ENCODE measurements at regions not wholly inside any gene's neighbourhood (a gene's known extent, or its start where the extent isn't known, plus 50 kb on each side); places are given as distances from the start of the nearest gene placed in this dataset.

DNA sequence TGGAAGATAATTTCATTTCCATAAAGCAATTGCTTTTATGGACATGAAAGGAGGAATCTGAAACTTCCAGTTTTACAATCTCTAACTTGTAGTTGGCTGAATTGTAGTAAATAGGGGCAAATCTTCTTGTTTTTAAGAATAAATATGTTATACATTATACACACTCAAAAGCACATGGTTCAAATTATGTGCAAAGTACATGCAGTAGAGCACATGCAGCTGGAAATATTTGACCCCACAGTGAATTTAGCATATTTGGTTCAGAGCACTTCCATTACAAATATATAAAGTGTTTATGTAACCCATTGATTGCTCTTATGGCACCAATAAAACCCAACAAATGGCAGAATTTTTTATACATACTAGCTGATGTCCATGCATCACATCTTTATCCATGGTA lies 180.5 kb downstream of the IRS2 start:
- intact Hi-C loops (cut with micrococcal nuclease), result no loop called here
- no peaks in the 10 kb centered on the region; the same call in 1 of the 2 replicates for H3K9me3 ChIP-seq (ENCODE audit: control insufficient read depth, insufficient read depth, low read length)
- no peak overlapping the region for H4K91ac ChIP-seq (ENCODE audit: insufficient read depth, low read depth, low read length)
- no peak overlapping the region for H3K9ac ChIP-seq (ENCODE audit: low read depth, low read length)
- no peak overlapping the region for H3K23ac ChIP-seq (ENCODE audit: low read depth, low read length)
- TF ChIP-seq CEBPB (IDR thresholded peaks at IDR 0.05; ENCODE audit: low read depth, low read length) (no peak), BHLHE40 (IDR thresholded peaks at IDR 0.05; ENCODE audit: low read depth, low read length) (no peak), MAZ (IDR thresholded peaks at IDR 0.05; ENCODE audit: borderline replicate concordance, low read depth, low read length) (no peak), RFX5 (IDR thresholded peaks at IDR 0.05; ENCODE audit: low read depth, low read length) (no peak), POLR2A (IDR thresholded peaks at IDR 0.05; ENCODE audit: low read depth, low read length) (no peak), SMC3 (IDR thresholded peaks at IDR 0.05; ENCODE audit: low read depth, low read length) (no peak), CHD1 (IDR thresholded peaks at IDR 0.05; ENCODE audit: low read depth, low read length) (no peak), MAFK (IDR thresholded peaks at IDR 0.05; ENCODE audit: low read depth, low read length) (no peak)
- TF ChIP-seq, protein P1, sequence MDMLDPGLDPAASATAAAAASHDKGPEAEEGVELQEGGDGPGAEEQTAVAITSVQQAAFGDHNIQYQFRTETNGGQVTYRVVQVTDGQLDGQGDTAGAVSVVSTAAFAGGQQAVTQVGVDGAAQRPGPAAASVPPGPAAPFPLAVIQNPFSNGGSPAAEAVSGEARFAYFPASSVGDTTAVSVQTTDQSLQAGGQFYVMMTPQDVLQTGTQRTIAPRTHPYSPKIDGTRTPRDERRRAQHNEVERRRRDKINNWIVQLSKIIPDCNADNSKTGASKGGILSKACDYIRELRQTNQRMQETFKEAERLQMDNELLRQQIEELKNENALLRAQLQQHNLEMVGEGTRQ (IDR thresholded peaks at IDR 0.05; ENCODE audit: low read depth, low read length), result no peak
- TF ChIP-seq, protein P2, sequence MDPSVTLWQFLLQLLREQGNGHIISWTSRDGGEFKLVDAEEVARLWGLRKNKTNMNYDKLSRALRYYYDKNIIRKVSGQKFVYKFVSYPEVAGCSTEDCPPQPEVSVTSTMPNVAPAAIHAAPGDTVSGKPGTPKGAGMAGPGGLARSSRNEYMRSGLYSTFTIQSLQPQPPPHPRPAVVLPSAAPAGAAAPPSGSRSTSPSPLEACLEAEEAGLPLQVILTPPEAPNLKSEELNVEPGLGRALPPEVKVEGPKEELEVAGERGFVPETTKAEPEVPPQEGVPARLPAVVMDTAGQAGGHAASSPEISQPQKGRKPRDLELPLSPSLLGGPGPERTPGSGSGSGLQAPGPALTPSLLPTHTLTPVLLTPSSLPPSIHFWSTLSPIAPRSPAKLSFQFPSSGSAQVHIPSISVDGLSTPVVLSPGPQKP (IDR thresholded peaks at IDR 0.05; ENCODE audit: borderline replicate concordance, low read depth, low read length), result no peak
- TF ChIP-seq, protein P3, sequence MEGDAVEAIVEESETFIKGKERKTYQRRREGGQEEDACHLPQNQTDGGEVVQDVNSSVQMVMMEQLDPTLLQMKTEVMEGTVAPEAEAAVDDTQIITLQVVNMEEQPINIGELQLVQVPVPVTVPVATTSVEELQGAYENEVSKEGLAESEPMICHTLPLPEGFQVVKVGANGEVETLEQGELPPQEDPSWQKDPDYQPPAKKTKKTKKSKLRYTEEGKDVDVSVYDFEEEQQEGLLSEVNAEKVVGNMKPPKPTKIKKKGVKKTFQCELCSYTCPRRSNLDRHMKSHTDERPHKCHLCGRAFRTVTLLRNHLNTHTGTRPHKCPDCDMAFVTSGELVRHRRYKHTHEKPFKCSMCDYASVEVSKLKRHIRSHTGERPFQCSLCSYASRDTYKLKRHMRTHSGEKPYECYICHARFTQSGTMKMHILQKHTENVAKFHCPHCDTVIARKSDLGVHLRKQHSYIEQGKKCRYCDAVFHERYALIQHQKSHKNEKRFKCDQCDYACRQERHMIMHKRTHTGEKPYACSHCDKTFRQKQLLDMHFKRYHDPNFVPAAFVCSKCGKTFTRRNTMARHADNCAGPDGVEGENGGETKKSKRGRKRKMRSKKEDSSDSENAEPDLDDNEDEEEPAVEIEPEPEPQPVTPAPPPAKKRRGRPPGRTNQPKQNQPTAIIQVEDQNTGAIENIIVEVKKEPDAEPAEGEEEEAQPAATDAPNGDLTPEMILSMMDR (conservative IDR thresholded peaks at IDR 0.05; ENCODE audit: low read depth, low read length), result no peak
- in situ Hi-C loops (cut with MboI; ENCODE audit: low sequenced_read_pairs), result no loop called here
- no peak overlapping the region for H2BK5ac ChIP-seq (ENCODE audit: low read depth, low read length, poor library complexity, severe bottlenecking)
- no peaks in the 10 kb centered on the region for H4K20me1 ChIP-seq (ENCODE audit: insufficient read depth, low read length)
- H3K14ac ChIP-seq (replicated peaks; ENCODE audit: low read depth, low read length), result no peak overlapping the region
- peaks cover 16% of the 10 kb centered on the region for H3K27me3 ChIP-seq (ENCODE audit: control insufficient read depth, insufficient read depth, low read length)
- no peak overlapping the region for H3K56ac ChIP-seq (ENCODE audit: extremely low read depth, insufficient read depth, low read length)
- H4K8ac ChIP-seq (ENCODE audit: low read depth in 2 of 2, low read length in 2 of 2), result no peak overlapping the region
- H2BK120ac ChIP-seq (ENCODE audit: low read depth, low read length), result no peak overlapping the region
- BruUV-seq (replicated peaks), result no TSS peak
- no peaks in the 10 kb centered on the region for H3K79me1 ChIP-seq (ENCODE audit: low read depth in 1 of 2, low read length in 2 of 2)
- dilution Hi-C loops (cut with HindIII; ENCODE audit: low sequenced_read_pairs, unreplicated experiment), result no loop called here
- POLR2A ChIA-PET (ENCODE audit: unreplicated experiment), result no interaction called here
- H3K9me1 ChIP-seq (ENCODE audit: insufficient read depth, low read length), result no peaks in the 10 kb centered on the region; the same call in 1 of the 2 replicates
- H3K27ac ChIP-seq (ENCODE audit: insufficient read depth, low read length), result no peak overlapping the region
- H3K4me3 ChIP-seq (ENCODE audit: insufficient read depth, low read depth, low read length), result no peak overlapping the region
- H2BK15ac ChIP-seq (ENCODE audit: low read depth, low read length), result no peak overlapping the region
- H2AK5ac ChIP-seq (ENCODE audit: low read depth, low read length), result no peak overlapping the region
- H3K4ac ChIP-seq (ENCODE audit: low read depth, low read length), result no peak overlapping the region
- H4K5ac ChIP-seq (ENCODE audit: low read depth, low read length), result no peak overlapping the region
- no peak overlapping the region for H2AFZ ChIP-seq (replicated peaks; ENCODE audit: low read length, poor library complexity)
- CTCF ChIA-PET, result no interaction called here
- no peaks in the 10 kb centered on the region for H3K36me3 ChIP-seq (ENCODE audit: control insufficient read depth, insufficient read depth, low read length)
- DNase-seq (no peak), ATAC-seq (ENCODE audit: low read depth) (no peak)
- no peaks in the 10 kb centered on the region for H3K4me1 ChIP-seq (ENCODE audit: control insufficient read depth, insufficient read depth, low read length)
- H3K18ac ChIP-seq (ENCODE audit: low read depth, low read length), result no peak overlapping the region
- H2BK20ac ChIP-seq (ENCODE audit: low read depth, low read length), result no peak overlapping the region
- no peak overlapping the region for H2AK9ac ChIP-seq (replicated peaks; ENCODE audit: low read depth, low read length, poor library complexity)
- no peak overlapping the region for H3K4me2 ChIP-seq (ENCODE audit: low read depth, low read length)

All from IMR-90 (cell line).